SK-N-SH treated with all-trans-retinoic acid at 6 μM for 48 hours (cell line): ENCODE measurements at regions not wholly inside any gene's neighbourhood (a gene's known extent, or its start where the extent isn't known, plus 50 kb on each side); places are given as distances from the start of the nearest gene placed in this dataset.

Experiments
- ARNTL ChIP-seq: fragments of 450-650 bp; formaldehyde crosslinking; IDR thresholded peaks from 2 replicates; pipeline ENCODE4 v1.5.0; 2020; ENCODE audit warnings: low read depth, mild to moderate bottlenecking, moderate library complexity, borderline replicate concordance
- CSDC2 ChIP-seq: fragments of 250-450 bp; sonication (Bioruptor Pico); IDR thresholded peaks from 2 replicates; pipeline ENCODE4 v1.5.0; 2020; ENCODE audit warnings: mild to moderate bottlenecking, moderate library complexity
- ESRRG ChIP-seq: fragments of 250-450 bp; sonication (Bioruptor Pico); IDR thresholded peaks from 2 replicates; pipeline ENCODE4 v1.6.1; 2021; ENCODE audit warnings: mild to moderate bottlenecking
- POU6F1 ChIP-seq: fragments of 250-450 bp; sonication (Bioruptor Pico); IDR thresholded peaks from 2 replicates; pipeline ENCODE4 v1.8.0; 2021; ENCODE audit warnings: low read depth, mild to moderate bottlenecking, moderate library complexity, borderline replicate concordance
- SNAI2 ChIP-seq: fragments of 250-450 bp; sonication (Bioruptor Pico); IDR thresholded peaks from 2 replicates; pipeline ENCODE4 v1.5.0; 2020; ENCODE audit warnings: mild to moderate bottlenecking, moderate library complexity
- TSHZ2 ChIP-seq: fragments of 250-450 bp; sonication (Bioruptor Pico); IDR thresholded peaks from 2 replicates; pipeline ENCODE4 v1.5.0; 2020; ENCODE audit warnings: mild to moderate bottlenecking, moderate library complexity
- ZNF8 ChIP-seq: fragments of 450-650 bp; formaldehyde crosslinking; IDR thresholded peaks from 2 replicates; pipeline ENCODE4 v1.5.0; 2020; ENCODE audit warnings: mild to moderate bottlenecking, moderate library complexity

GRCh38 chrX:130994671-130995070 lies 63.5 kb upstream of the ARHGAP36 start:
- no peak for TF ChIP-seq SNAI2 (CRISPR knock-in tag)
- TF ChIP-seq ZNF8 (CRISPR knock-in tag) = no peak
- TF ChIP-seq TSHZ2 = no peak
- no peak for TF ChIP-seq CSDC2 (CRISPR knock-in tag)
- TF ChIP-seq ESRRG (CRISPR knock-in tag) = no peak
- no peak for TF ChIP-seq ARNTL (CRISPR knock-in tag)
- TF ChIP-seq POU6F1 = no peak
